Liver (tissue), 3 donors: ENCODE measurements at regions not wholly inside any gene's neighbourhood (a gene's known extent, or its start where the extent isn't known, plus 50 kb on each side); places are given as distances from the start of the nearest gene placed in this dataset.

Experiments used
- CTCF ChIP-seq: fragments of 150-350 bp; IDR thresholded peaks from 2 replicates; pipeline ENCODE4 v1.5.1; 2017; ENCODE audit warnings: improper control_type of control experiment, low read depth, low read length; ENCODE audit not compliant: missing input control
- RAD21 ChIP-seq, 2 donors: IDR thresholded peaks; 2 replicates each; pipeline ENCODE4 v1.6.1; 2016; ENCODE audit warnings: antibody characterized with exemption in 2 of 2, mild to moderate bottlenecking in 2 of 2
- SP1 ChIP-seq: IDR thresholded peaks from 2 replicates; pipeline ENCODE4 v1.6.1; 2018; ENCODE audit warnings: antibody characterized with exemption, mild to moderate bottlenecking
- donor health status: healthy.
- donor health status: healthy.

DNA sequence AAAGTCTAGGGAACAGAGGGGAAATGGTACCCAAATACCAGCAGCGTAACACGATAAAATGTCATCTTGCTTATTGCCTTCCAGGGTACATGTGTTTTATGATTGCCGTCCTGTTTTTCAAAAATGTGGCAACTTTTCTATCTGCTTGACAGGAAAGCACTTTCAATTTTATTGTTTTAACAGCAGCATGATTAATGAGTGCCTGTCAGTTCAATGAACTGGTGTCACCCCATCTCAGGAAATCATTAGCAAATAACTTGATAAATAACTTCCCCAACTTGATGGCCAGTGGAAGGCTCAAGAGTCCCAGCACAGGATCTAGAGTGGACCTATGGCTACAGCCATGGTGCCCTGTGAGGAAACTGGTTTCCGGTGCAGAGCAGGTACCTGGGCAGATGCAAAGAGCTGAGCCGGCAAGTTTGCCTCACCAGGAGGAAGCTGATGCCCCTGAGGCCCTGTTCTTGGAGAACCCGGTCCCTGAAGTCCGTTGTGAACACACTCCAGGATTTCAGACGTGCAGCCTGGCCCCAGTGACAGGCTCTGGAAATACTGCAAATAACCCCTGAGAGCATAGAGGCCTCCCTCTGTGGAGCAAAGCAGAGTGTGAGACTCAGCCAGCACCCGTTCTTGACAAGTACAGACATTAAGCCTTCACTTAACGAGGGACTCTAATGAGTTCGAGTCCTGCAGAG is 173.5 kb upstream of the SFSWAP start:
- no peak for TF ChIP-seq CTCF
- no peak for TF ChIP-seq RAD21 (IDR thresholded peaks at IDR 0.05)
- no peak for TF ChIP-seq SP1
